ENCODE measurements at regions not wholly inside any gene's neighbourhood (a gene's known extent, or its start where the extent isn't known, plus 50 kb on each side); places are given as distances from the start of the nearest gene placed in this dataset.

- Mint-ChIP-seq H3K4me1 (no peaks in the 10 kb centered on the region), H3K36me3 (no peaks in the 10 kb centered on the region), H3K9me3 (ENCODE audit: low read depth) (no peaks in the 10 kb centered on the region), H3K27me3 (no peaks in the 10 kb centered on the region), H3K27ac (no peak overlapping the region), H3K4me3 (no peak overlapping the region)
- ATAC-seq (no peak), DNase-seq (no peak)
- CTCF ChIA-PET: no interaction called here
Observed at GRCh38 chr9:28064241-28064815, 491.0 kb upstream of the C9orf72 start.

DNA sequence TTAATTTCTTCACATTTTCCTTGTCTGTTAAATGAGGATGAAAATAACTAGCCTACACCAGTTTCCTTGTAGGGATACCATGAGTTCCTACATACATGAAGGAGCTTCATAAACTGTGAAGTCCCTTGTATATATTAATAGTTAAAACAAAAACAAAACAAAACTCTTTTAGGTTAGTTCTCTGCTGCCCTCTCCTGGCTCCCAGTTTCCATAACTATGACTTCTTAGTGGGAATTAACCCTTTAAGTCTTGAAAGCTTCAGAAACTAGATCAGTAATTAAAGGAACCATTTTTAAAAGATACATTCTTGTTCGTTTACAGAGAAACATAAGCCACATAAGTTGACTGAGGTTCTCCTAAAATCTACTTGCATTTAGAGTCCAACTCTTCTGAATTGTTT, 500.0 kb upstream of the C9orf72 start:
- ATAC-seq (no peak), DNase-seq (no peak)
- H3K4me3 Mint-ChIP-seq: no peak overlapping the region
- H3K27ac Mint-ChIP-seq: no peak overlapping the region
- no peaks in the 10 kb centered on the region for H3K27me3 Mint-ChIP-seq
- CTCF ChIA-PET: no interaction called here
- H3K9me3 Mint-ChIP-seq (ENCODE audit: low read depth): no peaks in the 10 kb centered on the region
- no peaks in the 10 kb centered on the region for H3K36me3 Mint-ChIP-seq
- no peaks in the 10 kb centered on the region for H3K4me1 Mint-ChIP-seq

DNA sequence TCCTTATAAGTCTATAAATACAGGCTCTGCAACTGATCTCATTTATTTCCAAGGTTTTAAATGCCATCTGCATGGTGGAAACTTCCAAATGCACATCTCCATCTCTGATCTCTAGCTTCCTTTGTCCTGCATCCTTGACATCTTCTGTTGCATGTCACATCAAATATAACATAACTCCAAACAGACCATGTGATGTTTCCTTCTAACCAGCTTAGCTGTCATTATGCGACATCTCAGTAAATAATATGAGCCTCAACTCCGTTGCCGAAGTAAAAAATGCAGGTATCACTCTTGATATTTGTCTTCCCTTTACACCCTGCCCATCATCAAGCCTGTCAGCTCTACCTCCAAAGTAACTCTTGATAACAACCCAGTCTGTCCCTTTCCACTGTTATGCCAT, 506.4 kb upstream of the C9orf72 start:
- H3K36me3 Mint-ChIP-seq: no peaks in the 10 kb centered on the region
- no peaks in the 10 kb centered on the region for H3K9me3 Mint-ChIP-seq (ENCODE audit: low read depth)
- no peak overlapping the region for H3K27ac Mint-ChIP-seq
- no peak for DNase-seq
- H3K27me3 Mint-ChIP-seq: no peaks in the 10 kb centered on the region
- ATAC-seq: no peak
- no peaks in the 10 kb centered on the region for H3K4me1 Mint-ChIP-seq
- CTCF ChIA-PET: no interaction called here
- no peak overlapping the region for H3K4me3 Mint-ChIP-seq

DNA sequence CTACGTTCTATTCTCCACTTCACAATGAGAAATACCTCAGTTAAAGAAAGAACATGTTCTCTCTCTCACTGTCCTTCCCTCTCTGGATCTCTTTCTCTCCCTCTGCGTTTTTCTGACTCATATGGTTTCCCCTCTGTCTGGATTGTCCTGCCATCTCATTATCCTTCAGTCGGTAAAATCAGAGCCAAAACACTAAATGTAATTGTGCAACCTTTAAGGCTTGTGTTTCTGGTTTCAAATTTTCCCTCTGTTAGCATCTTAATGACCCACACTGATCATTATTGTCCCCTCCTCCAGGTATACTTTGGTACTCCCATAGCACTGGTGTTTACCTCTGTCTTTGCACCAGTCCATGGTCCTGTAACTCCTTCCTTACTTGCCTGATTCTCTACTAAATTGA, 509.4 kb upstream of the C9orf72 start:
- H3K9me3 Mint-ChIP-seq (ENCODE audit: low read depth): no peaks in the 10 kb centered on the region
- DNase-seq: no peak
- no peak overlapping the region for H3K27ac Mint-ChIP-seq
- H3K36me3 Mint-ChIP-seq: no peaks in the 10 kb centered on the region
- H3K4me1 Mint-ChIP-seq: no peaks in the 10 kb centered on the region
- no peaks in the 10 kb centered on the region for H3K27me3 Mint-ChIP-seq
- CTCF ChIA-PET: no interaction called here
- no peak overlapping the region for H3K4me3 Mint-ChIP-seq
- no peak for ATAC-seq

DNA sequence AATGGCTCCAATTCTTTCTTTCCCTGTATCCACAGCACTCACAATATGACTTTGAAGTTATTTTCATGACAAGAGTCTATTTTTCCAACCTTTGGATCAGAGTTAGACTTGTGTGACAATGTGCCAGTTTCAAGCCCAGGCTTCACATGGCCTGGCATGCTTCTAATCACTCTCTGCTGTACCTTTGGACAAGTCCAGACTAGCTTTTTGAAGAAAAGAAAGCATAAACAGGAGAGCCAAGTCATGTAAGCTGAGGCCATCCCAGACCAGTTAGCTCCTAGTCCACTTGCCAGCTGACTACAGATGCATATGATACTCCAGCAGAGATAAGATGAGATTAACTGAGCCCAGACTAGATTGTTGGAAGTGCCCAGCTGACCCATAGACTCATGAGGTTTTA, 513.6 kb upstream of the C9orf72 start:
- H3K4me1 Mint-ChIP-seq: no peaks in the 10 kb centered on the region

DNA sequence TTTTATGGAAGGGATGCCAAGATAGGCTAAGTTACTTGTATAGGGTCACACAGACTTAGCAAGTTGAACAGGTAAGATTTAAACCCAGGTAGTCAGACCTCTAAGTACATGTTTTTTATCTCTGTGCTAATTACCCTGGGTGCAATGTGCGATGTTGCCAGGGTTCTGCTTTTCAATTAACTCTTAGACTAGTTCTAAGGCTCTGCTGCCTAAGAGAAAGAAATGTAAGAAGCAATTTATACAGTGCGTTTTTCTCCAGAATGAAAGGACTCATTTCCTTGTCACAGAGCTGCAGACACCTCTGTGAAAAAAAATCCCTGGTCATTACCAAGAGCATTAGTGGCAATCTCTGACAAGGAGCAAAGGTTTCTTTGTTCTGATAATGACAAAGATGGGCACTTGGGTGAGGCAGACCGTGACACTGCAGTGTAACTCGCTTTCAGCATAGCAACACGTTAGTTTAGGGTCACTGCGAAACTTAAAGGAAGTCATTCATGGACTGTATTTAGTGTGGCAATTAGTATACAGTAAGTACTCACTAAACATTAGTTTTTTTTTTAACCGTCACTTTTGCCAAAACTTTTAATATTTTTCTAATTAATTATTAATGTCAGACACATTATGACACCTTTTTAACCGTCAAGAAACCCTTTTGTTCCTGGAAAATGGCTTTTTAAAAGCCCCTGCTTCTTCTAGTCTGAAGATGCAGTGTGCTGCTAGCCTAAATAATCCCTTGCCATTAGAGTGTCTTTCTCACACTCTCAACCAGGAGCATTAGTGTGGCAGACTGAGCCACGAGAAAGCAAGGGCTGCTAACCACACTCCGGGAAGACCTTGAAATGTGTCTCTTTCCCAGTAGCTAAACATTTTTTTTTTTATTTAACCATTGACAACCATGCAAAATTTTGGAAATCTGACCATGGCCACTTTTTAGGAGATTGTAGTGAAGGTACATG, 520.0 kb upstream of the C9orf72 start:
- Mint-ChIP-seq H3K27ac (no peak overlapping the region), H3K9me3 (ENCODE audit: low read depth) (peaks cover 4% of the 10 kb centered on the region), H3K27me3 (no peaks in the 10 kb centered on the region), H3K4me1 (no peaks in the 10 kb centered on the region), H3K36me3 (no peaks in the 10 kb centered on the region), H3K4me3 (no peak overlapping the region)
- no peak for ATAC-seq
- CTCF ChIA-PET: no interaction called here
- no peak for DNase-seq

More for the DNA sequence above, 513.6 kb upstream of the C9orf72 start:
- CTCF ChIA-PET: no interaction called here
- Mint-ChIP-seq H3K27ac (no peak overlapping the region), H3K9me3 (ENCODE audit: low read depth) (no peaks in the 10 kb centered on the region), H3K27me3 (no peaks in the 10 kb centered on the region), H3K4me3 (no peak overlapping the region), H3K36me3 (no peaks in the 10 kb centered on the region)
- DNase-seq: no peak
- ATAC-seq: no peak

- Mint-ChIP-seq H3K36me3 (no peaks in the 10 kb centered on the region), H3K4me1 (no peaks in the 10 kb centered on the region), H3K4me3 (no peak overlapping the region), H3K9me3 (ENCODE audit: low read depth) (peaks cover 2% of the 10 kb centered on the region), H3K27ac (no peak overlapping the region), H3K27me3 (no peaks in the 10 kb centered on the region)
- CTCF ChIA-PET: no interaction called here
- ATAC-seq (no peak), DNase-seq (no peak)
Observed at GRCh38 chr9:28101509-28101908, 528.2 kb upstream of the C9orf72 start.

GRCh38 chr9:28105001-28105400, 531.7 kb upstream of the C9orf72 start:
- Mint-ChIP-seq H3K9me3 (ENCODE audit: low read depth) (peaks cover 5% of the 10 kb centered on the region), H3K4me1 (no peaks in the 10 kb centered on the region), H3K4me3 (no peak overlapping the region), H3K27ac (no peak overlapping the region), H3K36me3 (no peaks in the 10 kb centered on the region), H3K27me3 (no peaks in the 10 kb centered on the region)
- ATAC-seq (no peak), DNase-seq (no peak)
- CTCF ChIA-PET: no interaction called here

- Mint-ChIP-seq H3K36me3 (no peaks in the 10 kb centered on the region), H3K27me3 (no peaks in the 10 kb centered on the region), H3K27ac (no peak overlapping the region), H3K4me1 (no peaks in the 10 kb centered on the region), H3K4me3 (no peak overlapping the region), H3K9me3 (ENCODE audit: low read depth) (no peaks in the 10 kb centered on the region)
- ATAC-seq (no peak), DNase-seq (no peak)
- CTCF ChIA-PET: no interaction called here
Observed at GRCh38 chr9:28120184-28120583, 546.9 kb upstream of the C9orf72 start.

DNA sequence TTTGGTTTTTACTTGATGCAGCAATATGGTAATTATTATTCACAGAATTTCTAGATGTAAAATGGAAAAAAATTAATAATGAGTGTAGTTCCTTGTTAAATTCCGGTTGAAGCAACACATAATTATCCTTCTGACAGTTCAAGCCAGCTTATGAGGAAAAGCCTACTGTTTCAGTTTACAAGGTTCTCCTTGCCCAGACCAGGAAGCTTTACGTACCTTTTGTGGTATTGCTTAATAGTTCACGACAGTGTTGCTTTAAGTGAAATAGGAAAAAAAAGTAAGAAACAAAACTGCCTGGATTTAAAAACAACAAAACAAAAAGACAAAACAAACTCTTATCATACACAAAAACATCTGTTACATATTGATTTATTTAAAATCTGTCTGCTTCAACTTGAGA, 547.3 kb upstream of the C9orf72 start:
- no peak overlapping the region for H3K27ac Mint-ChIP-seq
- no peak overlapping the region for H3K4me3 Mint-ChIP-seq
- CTCF ChIA-PET: no interaction called here
- H3K9me3 Mint-ChIP-seq (ENCODE audit: low read depth): no peaks in the 10 kb centered on the region
- no peaks in the 10 kb centered on the region for H3K4me1 Mint-ChIP-seq
- H3K27me3 Mint-ChIP-seq: no peaks in the 10 kb centered on the region
- H3K36me3 Mint-ChIP-seq: no peaks in the 10 kb centered on the region
- ATAC-seq (no peak), DNase-seq (no peak)

GRCh38 chr9:28121366-28121765, 548.1 kb upstream of the C9orf72 start:
- Mint-ChIP-seq H3K27me3 (no peaks in the 10 kb centered on the region), H3K27ac (no peak overlapping the region), H3K9me3 (ENCODE audit: low read depth) (no peaks in the 10 kb centered on the region), H3K4me1 (no peaks in the 10 kb centered on the region), H3K36me3 (no peaks in the 10 kb centered on the region), H3K4me3 (no peak overlapping the region)
- ATAC-seq (no peak), DNase-seq (no peak)
- CTCF ChIA-PET: no interaction called here

- no peaks in the 10 kb centered on the region for H3K36me3 Mint-ChIP-seq
- CTCF ChIA-PET: no interaction called here
- H3K27me3 Mint-ChIP-seq: no peaks in the 10 kb centered on the region
- H3K4me3 Mint-ChIP-seq: no peak overlapping the region
- H3K9me3 Mint-ChIP-seq (ENCODE audit: low read depth): no peaks in the 10 kb centered on the region
- DNase-seq (no peak), ATAC-seq (no peak)
- H3K4me1 Mint-ChIP-seq: no peaks in the 10 kb centered on the region
- H3K27ac Mint-ChIP-seq: no peak overlapping the region
Observed at GRCh38 chr9:28124917-28125316, 551.6 kb upstream of the C9orf72 start.

GRCh38 chr9:28127101-28127500, 553.8 kb upstream of the C9orf72 start:
- DNase-seq: no peak
- Mint-ChIP-seq H3K36me3 (no peaks in the 10 kb centered on the region), H3K4me3 (no peak overlapping the region), H3K27ac (no peak overlapping the region), H3K27me3 (no peaks in the 10 kb centered on the region), H3K9me3 (ENCODE audit: low read depth) (no peaks in the 10 kb centered on the region), H3K4me1 (no peaks in the 10 kb centered on the region)
- CTCF ChIA-PET: no interaction called here
- no peak for ATAC-seq

- Mint-ChIP-seq H3K27ac (no peak overlapping the region), H3K27me3 (no peaks in the 10 kb centered on the region), H3K36me3 (no peaks in the 10 kb centered on the region), H3K4me3 (no peak overlapping the region), H3K9me3 (ENCODE audit: low read depth) (no peaks in the 10 kb centered on the region), H3K4me1 (no peaks in the 10 kb centered on the region)
- DNase-seq (no peak), ATAC-seq (no peak)
- CTCF ChIA-PET: no interaction called here
Observed at GRCh38 chr9:28134446-28134976, 561.2 kb upstream of the C9orf72 start.

Data from activated CD8-positive, alpha-beta memory T cell treated with anti-CD3 and anti-CD28 coated beads, Interleukin-2, amount 10 ng/mL, durations not matched to agents 7 days and 5 days (primary cell).